Urinary bladder (tissue), 3 donors: ENCODE measurements at regions not wholly inside any gene's neighbourhood (a gene's known extent, or its start where the extent isn't known, plus 50 kb on each side); places are given as distances from the start of the nearest gene placed in this dataset.

Experiments
- DNase-seq: peaks from one replicate; pipeline ENCODE4 v3.0.0-alpha.2; 2015; ENCODE audit errors: extremely low spot score
- H3K27ac ChIP-seq: one replicate; pipeline ENCODE4 v1.5.1; 2013; ENCODE audit warnings: low read depth, mild to moderate bottlenecking, moderate library complexity
- H3K36me3 ChIP-seq: one replicate; pipeline ENCODE4 v1.6.1; 2013; ENCODE audit warnings: mild to moderate bottlenecking, moderate library complexity; ENCODE audit not compliant: insufficient read depth
- H3K4me1 ChIP-seq: one replicate; pipeline ENCODE4 v1.6.1; 2013; ENCODE audit warnings: mild to moderate bottlenecking, moderate library complexity; ENCODE audit not compliant: insufficient read depth
- H3K4me3 ChIP-seq: one replicate; pipeline ENCODE4 v1.5.1; 2013; ENCODE audit warnings: low read depth, low read length
- WGBS: extraction: QIAGEN DNeasy Blood & Tissue Kit; methylation state at CpG from one replicate; pipeline ENCODE4 v1.1.7; 2013; 5-methylcytosine and 5-hydroxymethylcytosine counted together
- donor health status: healthy with polysubstance abuse.
- donor health status: healthy.

- 85% methylated on average over 3 of the region's 3 CpGs for WGBS
- no peaks in the 10 kb centered on the region for H3K4me1 ChIP-seq
- no peaks in the 10 kb centered on the region for H3K36me3 ChIP-seq
- no peak overlapping the region for H3K4me3 ChIP-seq
- H3K27ac ChIP-seq, result no peak overlapping the region
- DNase-seq, result no peak
Observed at GRCh38 chr6:165745492-165745891, 82.5 kb upstream of the PDE10A start.

- Histone ChIP-seq H3K27ac (no peak overlapping the region), H3K36me3 (no peaks in the 10 kb centered on the region), H3K4me1 (no peaks in the 10 kb centered on the region), H3K4me3 (no peak overlapping the region)
- no peak for DNase-seq
- 44% methylated on average over 1 of the region's 1 CpG for WGBS
Observed at GRCh38 chr6:165744555-165745228, 81.7 kb upstream of the PDE10A start.

DNA sequence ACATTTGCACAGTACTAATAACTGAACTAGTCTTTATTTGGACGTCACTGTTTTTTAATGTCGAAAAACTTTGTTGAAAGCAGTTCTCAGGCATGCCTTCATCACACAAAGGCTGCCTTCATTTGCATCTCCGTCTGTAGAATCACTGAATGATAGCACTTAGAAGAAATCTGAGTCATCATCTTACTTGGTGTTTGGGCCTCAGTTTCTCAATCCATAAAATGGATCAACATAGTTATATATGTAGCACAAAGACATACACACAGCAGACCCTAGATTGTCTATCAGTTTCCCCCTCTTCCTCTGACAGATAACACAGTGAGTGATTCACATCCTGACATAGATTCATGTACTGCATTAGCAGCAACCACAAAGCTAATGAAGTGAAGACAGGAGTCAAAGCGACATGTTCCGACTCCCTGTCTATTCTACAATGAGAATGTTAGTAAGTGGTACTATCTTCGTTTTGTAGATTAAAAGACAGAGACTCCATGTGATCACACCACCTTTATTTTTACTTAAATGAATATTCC lies 80.4 kb upstream of the PDE10A start:
- WGBS, result 84% methylated on average over 6 of the region's 6 CpGs
- DNase-seq, result no peak
- H3K4me1 ChIP-seq, result no peaks in the 10 kb centered on the region
- H3K36me3 ChIP-seq, result no peaks in the 10 kb centered on the region
- H3K4me3 ChIP-seq, result no peak overlapping the region
- H3K27ac ChIP-seq, result no peak overlapping the region

DNA sequence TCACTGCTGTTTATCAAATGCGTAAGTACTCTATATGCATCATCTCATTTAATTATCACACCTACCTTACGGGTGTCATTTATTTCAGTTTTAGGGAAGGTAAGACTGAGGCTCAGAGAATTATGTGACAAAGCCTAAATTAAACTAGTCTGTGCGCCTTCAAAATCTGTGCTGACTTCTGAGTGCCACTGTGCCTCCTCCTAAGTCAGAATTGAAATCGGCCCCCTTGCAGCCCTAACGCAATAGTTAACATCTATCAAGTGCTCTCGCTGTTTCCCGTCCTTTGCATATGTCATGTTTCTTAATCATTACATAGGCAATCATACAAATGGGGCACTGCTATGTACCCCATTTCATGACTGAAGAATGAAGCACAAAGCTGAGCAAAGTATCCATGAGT lies 79.0 kb upstream of the PDE10A start:
- DNase-seq, result no peak
- 85% methylated on average over 7 of the region's 7 CpGs for WGBS
- Histone ChIP-seq H3K36me3 (no peaks in the 10 kb centered on the region), H3K27ac (no peak overlapping the region), H3K4me3 (no peak overlapping the region), H3K4me1 (no peaks in the 10 kb centered on the region)

DNA sequence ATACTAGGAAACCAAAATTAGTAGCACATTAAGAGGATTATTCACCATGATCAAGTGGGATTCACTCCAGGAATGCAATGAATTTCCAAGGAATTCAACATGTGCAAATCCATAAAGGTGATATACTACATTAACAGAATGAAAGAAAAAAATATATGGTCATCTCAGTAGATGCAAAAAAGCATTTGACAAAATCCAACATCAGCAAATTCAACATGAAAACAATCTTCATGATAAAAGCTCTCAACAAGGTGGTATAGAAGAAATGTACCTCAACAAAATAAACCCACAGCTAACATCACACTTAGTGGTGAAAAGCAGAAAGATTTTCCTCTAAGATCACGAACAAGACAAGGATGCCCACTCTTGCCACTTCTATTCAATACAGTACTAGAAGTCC lies 74.4 kb upstream of the PDE10A start:
- no peak overlapping the region for H3K4me3 ChIP-seq
- no peaks in the 10 kb centered on the region for H3K4me1 ChIP-seq
- 91% methylated on average over 1 of the region's 1 CpG for WGBS
- no peak overlapping the region for H3K27ac ChIP-seq
- H3K36me3 ChIP-seq, result no peaks in the 10 kb centered on the region
- no peak for DNase-seq

GRCh38 chr6:165735065-165735464 lies 72.0 kb upstream of the PDE10A start:
- Histone ChIP-seq H3K4me3 (no peak overlapping the region), H3K36me3 (no peaks in the 10 kb centered on the region), H3K27ac (no peak overlapping the region), H3K4me1 (no peaks in the 10 kb centered on the region)
- DNase-seq, result no peak

GRCh38 chr6:165733489-165733791 lies 70.4 kb upstream of the PDE10A start:
- Histone ChIP-seq H3K4me1 (no peaks in the 10 kb centered on the region), H3K36me3 (no peaks in the 10 kb centered on the region), H3K4me3 (no peak overlapping the region), H3K27ac (no peak overlapping the region)
- WGBS, result 28% methylated on average over 1 of the region's 1 CpG
- no peak for DNase-seq

GRCh38 chr6:165732696-165733488 lies 69.9 kb upstream of the PDE10A start:
- 55% methylated on average over 15 of the region's 15 CpGs for WGBS
- Histone ChIP-seq H3K36me3 (no peaks in the 10 kb centered on the region), H3K4me1 (no peaks in the 10 kb centered on the region), H3K4me3 (no peak overlapping the region), H3K27ac (no peak overlapping the region)
- no peak for DNase-seq

DNA sequence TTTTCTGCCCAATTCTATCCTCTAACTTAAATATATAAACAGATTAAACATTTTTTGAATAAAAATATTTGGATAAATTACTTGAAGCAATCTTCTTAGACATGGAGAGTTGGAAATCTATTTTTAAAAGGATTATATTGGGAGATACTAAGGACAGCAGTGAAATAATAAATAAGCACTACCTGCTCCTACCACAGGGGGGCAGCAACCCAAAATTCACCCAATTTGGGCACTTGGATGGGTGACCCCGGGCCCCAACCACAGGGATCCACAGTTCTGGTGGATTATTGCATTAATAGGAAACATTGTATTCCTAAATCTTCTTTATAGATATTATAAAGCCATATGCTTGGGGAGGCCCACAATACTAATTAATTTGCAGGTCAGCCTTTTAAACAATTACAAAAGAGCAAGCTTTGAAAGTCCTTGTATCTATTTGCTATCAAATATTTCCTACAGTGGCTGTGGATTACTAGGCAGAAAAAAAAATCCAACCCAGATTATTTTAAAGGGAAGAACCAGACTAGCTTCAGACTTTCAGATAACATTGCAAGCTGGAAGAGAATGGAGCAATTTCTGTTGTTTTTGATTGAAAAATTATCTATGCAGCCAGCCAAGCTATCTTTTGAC lies 66.4 kb upstream of the PDE10A start:
- no peaks in the 10 kb centered on the region for H3K4me1 ChIP-seq
- DNase-seq, result no peak
- H3K4me3 ChIP-seq, result no peak overlapping the region
- no peaks in the 10 kb centered on the region for H3K36me3 ChIP-seq
- no peak overlapping the region for H3K27ac ChIP-seq
- 14% methylated on average over 1 of the region's 1 CpG for WGBS

DNA sequence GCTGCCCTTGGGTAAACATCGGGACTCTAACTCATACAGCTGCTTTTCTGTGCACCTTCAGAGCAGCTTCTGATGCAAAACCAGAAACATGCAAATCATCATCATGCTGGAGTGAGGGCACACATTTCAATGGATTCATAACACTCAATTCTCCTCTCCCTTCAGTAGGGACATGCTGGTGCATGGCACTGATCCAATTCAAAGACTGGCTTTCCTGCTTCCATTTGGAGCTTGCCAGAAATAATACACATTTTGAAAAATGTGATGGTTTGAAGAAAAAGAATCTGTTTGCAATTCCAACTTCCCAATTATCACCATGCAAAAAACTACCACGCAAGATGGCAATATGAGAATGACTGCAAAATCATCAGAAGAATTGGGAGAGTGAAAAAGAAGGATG lies 65.2 kb upstream of the PDE10A start:
- no peak for DNase-seq
- WGBS, result 76% methylated on average over 2 of the region's 2 CpGs
- no peak overlapping the region for H3K27ac ChIP-seq
- H3K4me3 ChIP-seq, result no peak overlapping the region
- no peaks in the 10 kb centered on the region for H3K4me1 ChIP-seq
- no peaks in the 10 kb centered on the region for H3K36me3 ChIP-seq

- WGBS, result 70% methylated on average over 23 of the region's 23 CpGs
- no peaks in the 10 kb centered on the region for H3K4me1 ChIP-seq
- no peaks in the 10 kb centered on the region for H3K36me3 ChIP-seq
- DNase-seq, result no peak
- H3K4me3 ChIP-seq, result no peak overlapping the region
- H3K27ac ChIP-seq, result no peak overlapping the region
Observed at GRCh38 chr6:165726965-165727381, 63.9 kb upstream of the PDE10A start.

- Histone ChIP-seq H3K27ac (no peak overlapping the region), H3K4me3 (no peak overlapping the region), H3K4me1 (no peaks in the 10 kb centered on the region), H3K36me3 (no peaks in the 10 kb centered on the region)
- 91% methylated on average over 25 of the region's 25 CpGs for WGBS
- no peak for DNase-seq
Observed at GRCh38 chr6:165726290-165726875, 63.3 kb upstream of the PDE10A start.

GRCh38 chr6:165725201-165725600 lies 62.2 kb upstream of the PDE10A start:
- Histone ChIP-seq H3K4me1 (no peaks in the 10 kb centered on the region), H3K4me3 (no peak overlapping the region), H3K36me3 (no peaks in the 10 kb centered on the region), H3K27ac (no peak overlapping the region)
- 90% methylated on average over 7 of the region's 7 CpGs for WGBS
- DNase-seq, result no peak

GRCh38 chr6:165723326-165723725 lies 60.3 kb upstream of the PDE10A start:
- WGBS, result 72% methylated on average over 9 of the region's 9 CpGs
- no peaks in the 10 kb centered on the region for H3K4me1 ChIP-seq

More at GRCh38 chr6:165723326-165723725, 60.3 kb upstream of the PDE10A start:
- no peak for DNase-seq
- Histone ChIP-seq H3K4me3 (no peak overlapping the region), H3K36me3 (no peaks in the 10 kb centered on the region), H3K27ac (no peak overlapping the region)
